ENCODE measurements at regions not wholly inside any gene's neighbourhood (a gene's known extent, or its start where the extent isn't known, plus 50 kb on each side); places are given as distances from the start of the nearest gene placed in this dataset.
A peak's percentile ranks its signal among the peaks of the same experiment; 100 is the strongest.

GRCh38 chr12:58540480-58541299 is 379.6 kb downstream of the LRIG3 start:
- H3K36me3 ChIP-seq (replicated peaks in 1 of 2; ENCODE audit: control insufficient read depth in 1 of 2, insufficient read depth in 2 of 2, low read length in 1 of 2): no peaks in the 10 kb centered on the region
- ChIA-PET POLR2A (no interaction called here), CTCF (interaction anchor here (0.6 to 2.8 kb wide), 41 partner anchors 10 to 1295 kb away, joined by 3 to 41 read pairs (median 4); no protein-coding TSS in a partner anchor)
- no peaks in the 10 kb centered on the region for H4K20me1 ChIP-seq (ENCODE audit: insufficient read depth)
- H3F3A ChIP-seq (replicated peaks; ENCODE audit: insufficient read depth): no peaks in the 10 kb centered on the region
- DNase-seq: peak; percentile 36
- no peaks in the 10 kb centered on the region for H3K9me2 ChIP-seq
- H3K4me2 ChIP-seq: no peak overlapping the region
- no peaks in the 10 kb centered on the region; the same call in 1 of the 2 replicates for H3K27me3 ChIP-seq (ENCODE audit: insufficient read depth)
- TF ChIP-seq TCF12 (IDR thresholded peaks at IDR 0.05) (no peak), TEAD4 (IDR thresholded peaks at IDR 0.05; ENCODE audit: borderline replicate concordance, insufficient read depth) (no peak), FOSL2 (IDR thresholded peaks at IDR 0.05; ENCODE audit: borderline replicate concordance, low read depth) (no peak), GABPA (IDR thresholded peaks at IDR 0.05; ENCODE audit: low read depth) (no peak), SMC3 (IDR thresholded peaks at IDR 0.05; ENCODE audit: low read depth, low read length) (peak; percentile 84), MAX (IDR thresholded peaks at IDR 0.05; ENCODE audit: low read depth) (0 out of 2 replicates have a peak, but pooled peaks have one; percentile 40), FOXM1 (IDR thresholded peaks at IDR 0.05; ENCODE audit: low read depth) (no peak), RAD21 (IDR thresholded peaks at IDR 0.05; ENCODE audit: low read length) (peak; percentile 94)
- TF ChIP-seq, protein P1, sequence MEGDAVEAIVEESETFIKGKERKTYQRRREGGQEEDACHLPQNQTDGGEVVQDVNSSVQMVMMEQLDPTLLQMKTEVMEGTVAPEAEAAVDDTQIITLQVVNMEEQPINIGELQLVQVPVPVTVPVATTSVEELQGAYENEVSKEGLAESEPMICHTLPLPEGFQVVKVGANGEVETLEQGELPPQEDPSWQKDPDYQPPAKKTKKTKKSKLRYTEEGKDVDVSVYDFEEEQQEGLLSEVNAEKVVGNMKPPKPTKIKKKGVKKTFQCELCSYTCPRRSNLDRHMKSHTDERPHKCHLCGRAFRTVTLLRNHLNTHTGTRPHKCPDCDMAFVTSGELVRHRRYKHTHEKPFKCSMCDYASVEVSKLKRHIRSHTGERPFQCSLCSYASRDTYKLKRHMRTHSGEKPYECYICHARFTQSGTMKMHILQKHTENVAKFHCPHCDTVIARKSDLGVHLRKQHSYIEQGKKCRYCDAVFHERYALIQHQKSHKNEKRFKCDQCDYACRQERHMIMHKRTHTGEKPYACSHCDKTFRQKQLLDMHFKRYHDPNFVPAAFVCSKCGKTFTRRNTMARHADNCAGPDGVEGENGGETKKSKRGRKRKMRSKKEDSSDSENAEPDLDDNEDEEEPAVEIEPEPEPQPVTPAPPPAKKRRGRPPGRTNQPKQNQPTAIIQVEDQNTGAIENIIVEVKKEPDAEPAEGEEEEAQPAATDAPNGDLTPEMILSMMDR (IDR thresholded peaks at IDR 0.05): peak; percentile 83
- no peaks in the 10 kb centered on the region for H3K79me2 ChIP-seq (ENCODE audit: insufficient read depth)
- H3K4me1 ChIP-seq (ENCODE audit: control insufficient read depth in 1 of 2, insufficient read depth in 2 of 2, low read depth in 1 of 2, low read length in 1 of 2): 0 out of 4 replicates have a peak, but pooled peaks cover 0 to 3% of the 10 kb centered on the region in 2 experiments
- 20% methylated on average over 8 of the region's 8 CpGs for WGBS (ENCODE audit: low lambda C conversion rate)
- no peaks in the 10 kb centered on the region for H3K9me3 ChIP-seq
- H3K27ac ChIP-seq (ENCODE audit: low read depth in 2 of 2, low read length in 1 of 2): no peak overlapping the region
- H3K9ac ChIP-seq: no peak overlapping the region
- no peak overlapping the region for H3K4me3 ChIP-seq (ENCODE audit: low read depth in 2 of 2, low read length in 1 of 2)
- peak overlapping the region; percentile 1; the same call in 1 of the 2 replicates for H2AFZ ChIP-seq (ENCODE audit: low read depth)

- no peak for DNase-seq
- H3K27ac ChIP-seq (ENCODE audit: low read depth in 2 of 2, low read length in 1 of 2): no peak overlapping the region
- POLR2A ChIA-PET: no interaction called here
Observed at GRCh38 chr12:58541300-58541690, 379.0 kb downstream of the LRIG3 start.

More at GRCh38 chr12:58541300-58541690, 379.0 kb downstream of the LRIG3 start:
- Histone ChIP-seq H3K9me2 (no peaks in the 10 kb centered on the region), H2AFZ (ENCODE audit: low read depth) (peak overlapping the region; percentile 1; the same call in 1 of the 2 replicates), H3K9ac (no peak overlapping the region), H3K4me1 (ENCODE audit: control insufficient read depth in 1 of 2, insufficient read depth in 2 of 2, low read depth in 1 of 2, low read length in 1 of 2) (0 out of 4 replicates have a peak, but pooled peaks cover 0 to 3% of the 10 kb centered on the region in 2 experiments), H4K20me1 (ENCODE audit: insufficient read depth) (no peaks in the 10 kb centered on the region), H3K9me3 (no peaks in the 10 kb centered on the region), H3K4me2 (no peak overlapping the region), H3K27me3 (ENCODE audit: insufficient read depth) (no peaks in the 10 kb centered on the region; the same call in 1 of the 2 replicates), H3K4me3 (ENCODE audit: low read depth in 2 of 2, low read length in 1 of 2) (no peak overlapping the region), H3F3A (replicated peaks; ENCODE audit: insufficient read depth) (no peaks in the 10 kb centered on the region), H3K79me2 (ENCODE audit: insufficient read depth) (no peaks in the 10 kb centered on the region), H3K36me3 (replicated peaks in 1 of 2; ENCODE audit: control insufficient read depth in 1 of 2, insufficient read depth in 2 of 2, low read length in 1 of 2) (no peaks in the 10 kb centered on the region)
- WGBS (ENCODE audit: low lambda C conversion rate): 50% methylated on average over 3 of the region's 3 CpGs
- TF ChIP-seq MXI1 (IDR thresholded peaks at IDR 0.05; ENCODE audit: low read depth, low read length) (no peak), NFIC (IDR thresholded peaks at IDR 0.05; ENCODE audit: borderline replicate concordance) (no peak), MEF2A (IDR thresholded peaks at IDR 0.05; ENCODE audit: borderline replicate concordance, low read depth) (no peak), JUND (IDR thresholded peaks at IDR 0.05) (no peak), ZBTB33 (IDR thresholded peaks at IDR 0.05; ENCODE audit: borderline replicate concordance, low read depth) (no peak), POLR2AphosphoS5 (IDR thresholded peaks at IDR 0.05; ENCODE audit: low read depth, low read length) (no peak), RFX5 (IDR thresholded peaks at IDR 0.05; ENCODE audit: low read length) (no peak)
- TF ChIP-seq, protein P2, sequence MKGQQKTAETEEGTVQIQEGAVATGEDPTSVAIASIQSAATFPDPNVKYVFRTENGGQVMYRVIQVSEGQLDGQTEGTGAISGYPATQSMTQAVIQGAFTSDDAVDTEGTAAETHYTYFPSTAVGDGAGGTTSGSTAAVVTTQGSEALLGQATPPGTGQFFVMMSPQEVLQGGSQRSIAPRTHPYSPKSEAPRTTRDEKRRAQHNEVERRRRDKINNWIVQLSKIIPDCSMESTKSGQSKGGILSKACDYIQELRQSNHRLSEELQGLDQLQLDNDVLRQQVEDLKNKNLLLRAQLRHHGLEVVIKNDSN (IDR thresholded peaks at IDR 0.05; ENCODE audit: borderline replicate concordance, low read depth): no peak
- TF ChIP-seq, protein P1 (IDR thresholded peaks at IDR 0.05): no peak
- TF ChIP-seq, protein P3, sequence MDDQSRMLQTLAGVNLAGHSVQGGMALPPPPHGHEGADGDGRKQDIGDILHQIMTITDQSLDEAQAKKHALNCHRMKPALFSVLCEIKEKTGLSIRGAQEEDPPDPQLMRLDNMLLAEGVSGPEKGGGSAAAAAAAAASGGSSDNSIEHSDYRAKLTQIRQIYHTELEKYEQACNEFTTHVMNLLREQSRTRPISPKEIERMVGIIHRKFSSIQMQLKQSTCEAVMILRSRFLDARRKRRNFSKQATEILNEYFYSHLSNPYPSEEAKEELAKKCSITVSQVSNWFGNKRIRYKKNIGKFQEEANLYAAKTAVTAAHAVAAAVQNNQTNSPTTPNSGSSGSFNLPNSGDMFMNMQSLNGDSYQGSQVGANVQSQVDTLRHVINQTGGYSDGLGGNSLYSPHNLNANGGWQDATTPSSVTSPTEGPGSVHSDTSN (IDR thresholded peaks at IDR 0.05): no peak
- CTCF ChIA-PET: interaction anchor here (0.9 to 2.8 kb wide), 16 partner anchors 10 to 1294 kb away, joined by 3 to 41 read pairs (median 4); no protein-coding TSS in a partner anchor
